Ishikawa (cell line): ENCODE measurements at regions not wholly inside any gene's neighbourhood (a gene's known extent, or its start where the extent isn't known, plus 50 kb on each side); places are given as distances from the start of the nearest gene placed in this dataset.

Experiments
- CEBPB ChIP-seq: IDR thresholded peaks from 2 replicates; pipeline ENCODE4 v1.6.1; 2012
- CREB1 ChIP-seq: IDR thresholded peaks from 2 replicates; pipeline ENCODE4 v1.6.1; 2012; ENCODE audit warnings: low read depth
- EGR1 ChIP-seq: IDR thresholded peaks from 2 replicates; pipeline ENCODE4 v1.6.1; 2012
- EP300 ChIP-seq: IDR thresholded peaks from 2 replicates; pipeline ENCODE4 v1.6.1; 2012; ENCODE audit warnings: borderline replicate concordance
- FOXM1 ChIP-seq: IDR thresholded peaks from 2 replicates; pipeline ENCODE4 v1.6.1; 2012; ENCODE audit warnings: low read depth, borderline replicate concordance
- NFIC ChIP-seq: IDR thresholded peaks from 2 replicates; pipeline ENCODE4 v1.6.1; 2012
- RAD21 ChIP-seq: IDR thresholded peaks from 2 replicates; pipeline ENCODE4 v1.6.1; 2012; ENCODE audit warnings: low read depth
- REST ChIP-seq: IDR thresholded peaks from 2 replicates; pipeline ENCODE4 v1.6.1; 2012; ENCODE audit warnings: low read depth, mild to moderate bottlenecking
- TAF1 ChIP-seq: IDR thresholded peaks from 2 replicates; pipeline ENCODE4 v1.6.1; 2012; ENCODE audit warnings: low read depth, mild to moderate bottlenecking
- TCF12 ChIP-seq: IDR thresholded peaks from 2 replicates; pipeline ENCODE4 v1.6.1; 2012; ENCODE audit warnings: low read depth
- TEAD4 ChIP-seq: IDR thresholded peaks from 2 replicates; pipeline ENCODE4 v1.6.1; 2012
- USF1 ChIP-seq: IDR thresholded peaks from 2 replicates; pipeline ENCODE4 v1.6.1; 2012
- YY1 ChIP-seq: IDR thresholded peaks from 2 replicates; pipeline ENCODE4 v1.6.1; 2012; ENCODE audit warnings: low read depth
- ZBTB7A ChIP-seq: IDR thresholded peaks from 2 replicates; pipeline ENCODE4 v1.6.1; 2012; ENCODE audit warnings: low read depth
- TF ChIP-seq, protein P1 (sequence below): IDR thresholded peaks from 2 replicates; pipeline ENCODE4 v1.6.1; 2012

DNA sequence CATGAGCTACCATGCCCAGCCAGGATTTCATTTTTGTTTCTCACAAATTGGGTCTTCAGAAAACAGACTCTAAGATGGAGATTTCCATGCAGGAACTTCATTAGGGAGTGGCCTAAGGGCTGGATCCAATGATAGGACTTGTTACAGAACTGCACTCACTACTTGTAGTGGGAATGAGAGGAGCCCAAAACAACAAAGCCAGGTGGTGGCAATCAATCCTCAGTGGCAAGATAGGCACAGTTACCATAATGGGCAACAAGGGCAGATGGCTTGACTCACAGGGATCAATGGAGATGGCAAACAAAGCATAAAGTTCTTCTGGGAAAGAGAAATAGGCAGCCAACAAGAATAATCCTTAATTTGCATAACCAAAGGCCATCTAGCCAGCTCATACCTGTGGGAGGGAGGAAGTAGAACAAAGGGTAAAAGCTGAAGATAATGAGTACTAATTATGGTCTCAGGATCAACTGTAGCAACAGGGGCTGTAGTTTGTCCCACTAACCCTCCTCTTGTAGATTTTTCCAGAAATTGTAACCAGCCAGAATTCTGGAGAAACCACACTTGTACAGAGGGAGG is 72.8 kb upstream of the MAPK10 start:
- no peak for TF ChIP-seq REST
- TF ChIP-seq, protein P1, sequence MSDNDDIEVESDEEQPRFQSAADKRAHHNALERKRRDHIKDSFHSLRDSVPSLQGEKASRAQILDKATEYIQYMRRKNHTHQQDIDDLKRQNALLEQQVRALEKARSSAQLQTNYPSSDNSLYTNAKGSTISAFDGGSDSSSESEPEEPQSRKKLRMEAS: no peak
- no peak for TF ChIP-seq TEAD4
- no peak for TF ChIP-seq FOXM1
- no peak for TF ChIP-seq EGR1
- no peak for TF ChIP-seq CREB1
- no peak for TF ChIP-seq ZBTB7A
- no peak for TF ChIP-seq CEBPB
- no peak for TF ChIP-seq USF1
- no peak for TF ChIP-seq YY1
- TF ChIP-seq RAD21: no peak
- no peak for TF ChIP-seq TCF12
- no peak for TF ChIP-seq EP300
- TF ChIP-seq TAF1: no peak
- TF ChIP-seq NFIC: no peak

- TF ChIP-seq, protein P1: no peak
- no peak for TF ChIP-seq RAD21
- no peak for TF ChIP-seq EGR1
- TF ChIP-seq ZBTB7A: no peak
- no peak for TF ChIP-seq CEBPB
- no peak for TF ChIP-seq FOXM1
- TF ChIP-seq CREB1: no peak
- no peak for TF ChIP-seq TCF12
- no peak for TF ChIP-seq NFIC
- no peak for TF ChIP-seq TEAD4
- TF ChIP-seq REST: no peak
- TF ChIP-seq TAF1: no peak
- TF ChIP-seq EP300: no peak
- no peak for TF ChIP-seq USF1
- no peak for TF ChIP-seq YY1
Measured at GRCh38 chr4:86439293-86439692, 79.4 kb upstream of the MAPK10 start.

DNA sequence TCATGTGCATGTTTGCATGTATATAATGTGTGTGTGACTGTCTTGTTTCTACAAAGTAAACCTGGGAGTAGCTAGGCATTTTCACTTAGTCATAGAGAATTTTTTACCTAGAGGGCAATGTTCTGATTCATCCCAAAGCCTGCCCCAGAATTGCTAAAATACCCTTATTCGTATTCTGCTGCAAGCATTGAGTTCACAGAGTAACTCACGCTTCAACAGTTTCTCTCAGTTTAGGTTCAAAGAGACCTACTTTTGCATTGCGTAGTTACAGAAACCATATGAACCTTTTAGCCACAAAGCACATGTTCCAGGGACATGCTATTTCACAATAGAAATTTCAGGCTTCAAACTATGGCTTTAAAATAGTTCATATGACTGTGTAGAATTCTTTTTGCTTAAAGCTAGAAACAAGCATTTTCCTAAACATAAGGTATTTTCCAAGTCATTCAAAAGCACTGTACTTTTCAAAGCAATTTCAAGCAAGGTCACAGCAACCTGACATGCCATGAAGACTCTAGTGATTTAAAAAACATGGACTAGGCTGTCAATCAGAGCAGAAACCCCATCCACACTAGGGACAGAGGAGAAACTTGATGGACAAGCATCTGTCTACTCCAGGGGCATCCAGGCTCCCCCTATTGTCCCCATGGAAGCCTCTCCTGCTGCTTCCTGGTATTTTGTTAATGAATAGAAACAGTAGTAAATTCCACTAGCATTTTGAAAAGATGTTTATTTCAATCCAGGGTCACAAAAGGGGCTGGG is 81.5 kb upstream of the MAPK10 start:
- no peak for TF ChIP-seq EGR1
- TF ChIP-seq CEBPB: no peak

DNA sequence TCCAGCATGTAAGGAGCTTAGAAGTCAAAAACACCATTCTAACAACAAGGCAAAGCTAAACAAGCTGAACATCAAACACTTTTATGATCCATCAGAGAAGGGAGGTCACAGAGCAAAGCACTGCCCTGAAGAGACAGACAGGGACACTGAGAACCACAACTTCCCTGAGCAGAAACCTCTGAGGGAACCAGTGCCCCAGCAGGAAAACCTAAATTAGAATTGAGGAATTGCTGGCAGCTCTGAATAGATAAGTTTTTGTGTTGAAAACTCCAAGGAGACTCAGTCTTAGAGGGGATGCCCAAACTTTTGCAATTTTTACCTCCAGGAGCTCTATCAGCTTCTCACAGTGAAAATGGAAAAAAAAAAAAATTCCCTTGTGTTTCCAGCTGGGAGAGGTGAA is 83.0 kb upstream of the MAPK10 start:
- TF ChIP-seq NFIC (no peak), TEAD4 (no peak), TAF1 (no peak), REST (no peak), EGR1 (no peak), ZBTB7A (no peak), FOXM1 (no peak)

DNA sequence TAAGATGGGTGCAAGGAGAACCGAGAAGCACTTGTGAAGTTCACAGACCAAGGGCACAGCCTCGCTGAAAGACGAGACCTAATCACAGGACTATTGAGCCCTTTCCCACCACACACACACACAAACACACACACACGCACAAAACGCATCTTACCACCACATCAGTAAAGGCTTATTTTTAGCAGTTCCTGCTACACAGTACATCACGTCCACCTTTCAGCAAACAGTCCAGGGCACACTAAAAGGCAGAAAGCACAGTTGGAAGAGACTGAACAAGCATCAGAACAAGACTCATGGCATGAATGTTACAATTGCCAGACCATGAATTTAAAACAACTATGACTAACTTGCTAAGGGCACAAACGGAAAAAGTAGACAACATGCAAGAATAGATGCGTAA is 83.6 kb upstream of the MAPK10 start:
- TF ChIP-seq CREB1 (no peak), TAF1 (no peak)
